GM18520 (cell line): ENCODE measurements at regions not wholly inside any gene's neighbourhood (a gene's known extent, or its start where the extent isn't known, plus 50 kb on each side); places are given as distances from the start of the nearest gene placed in this dataset.

Source experiments
- ATAC-seq: cut with Tn5 transposase; IDR thresholded peaks from one replicate; pipeline ENCODE4 v1.9.1; 2021; ENCODE audit not compliant: unreplicated experiment

- no peak for ATAC-seq
These were observed 2067.7 kb downstream of the ARAP2 start for GRCh38 chr4:34176609-34177008.

GRCh38 chr4:34178476-34178875 lies 2065.8 kb downstream of the ARAP2 start:
- ATAC-seq, result no peak

- no peak for ATAC-seq
These were observed 2062.9 kb downstream of the ARAP2 start for GRCh38 chr4:34181311-34181841.

- no peak for ATAC-seq
These were observed 2062.4 kb downstream of the ARAP2 start for GRCh38 chr4:34181891-34182290.

GRCh38 chr4:34182306-34182705 lies 2062.0 kb downstream of the ARAP2 start:
- no peak for ATAC-seq

- ATAC-seq, result no peak
These were observed 2060.4 kb downstream of the ARAP2 start for GRCh38 chr4:34183926-34184325.

- no peak for ATAC-seq
These were observed 2057.3 kb downstream of the ARAP2 start for GRCh38 chr4:34187056-34187455.

GRCh38 chr4:34191443-34191842 lies 2052.9 kb downstream of the ARAP2 start:
- ATAC-seq, result no peak

GRCh38 chr4:34193451-34194154 lies 2050.7 kb downstream of the ARAP2 start:
- no peak for ATAC-seq

- no peak for ATAC-seq
These were observed 2049.7 kb downstream of the ARAP2 start for GRCh38 chr4:34194585-34194984.

- no peak for ATAC-seq
These were observed 2047.9 kb downstream of the ARAP2 start for GRCh38 chr4:34196375-34196774.

- no peak for ATAC-seq
These were observed 2045.3 kb downstream of the ARAP2 start for GRCh38 chr4:34198966-34199365.

GRCh38 chr4:34200535-34200934 lies 2043.8 kb downstream of the ARAP2 start:
- no peak for ATAC-seq

- no peak for ATAC-seq
These were observed 2042.2 kb downstream of the ARAP2 start for GRCh38 chr4:34202154-34202553.

GRCh38 chr4:34220601-34221000 lies 2023.7 kb downstream of the ARAP2 start:
- ATAC-seq, result no peak

GRCh38 chr4:34221986-34222385 lies 2022.3 kb downstream of the ARAP2 start:
- no peak for ATAC-seq

- ATAC-seq, result no peak
These were observed 2008.2 kb downstream of the ARAP2 start for GRCh38 chr4:34236118-34236517.

GRCh38 chr4:34245276-34245675 lies 1999.0 kb downstream of the ARAP2 start:
- no peak for ATAC-seq

- no peak for ATAC-seq
These were observed 1993.8 kb downstream of the ARAP2 start for GRCh38 chr4:34250562-34250961.

- no peak for ATAC-seq
These were observed 1991.1 kb downstream of the ARAP2 start for GRCh38 chr4:34253239-34253638.

GRCh38 chr4:34258176-34258575 lies 1986.1 kb downstream of the ARAP2 start:
- no peak for ATAC-seq

- ATAC-seq, result no peak
These were observed 1982.5 kb downstream of the ARAP2 start for GRCh38 chr4:34261799-34262314.

GRCh38 chr4:34269613-34270012 lies 1974.7 kb downstream of the ARAP2 start:
- ATAC-seq, result no peak
